Keratinocyte (primary cell): ENCODE measurements at regions not wholly inside any gene's neighbourhood (a gene's known extent, or its start where the extent isn't known, plus 50 kb on each side); places are given as distances from the start of the nearest gene placed in this dataset.

Source experiments
- DNase-seq: peaks from one replicate; pipeline ENCODE4 v3.0.0-alpha.2; 2011; ENCODE audit warnings: low read depth, missing footprints, low spot score
- FAIRE-seq: peaks from 2 replicates; lab custom pipeline; 2011; peaks lifted over from hg19 to GRCh38; lab: Jason Lieb, UNC
- H2AFZ ChIP-seq: 2 replicates; pipeline ENCODE4 v1.6.0; 2012; ENCODE audit warnings: low read length, control low read depth, inconsistent platforms; ENCODE audit not compliant: control insufficient read depth
- H3K27ac ChIP-seq: 2 replicates; pipeline ENCODE4 v1.5.1; 2011; ENCODE audit warnings: low read length; ENCODE audit not compliant: control insufficient read depth, insufficient read depth
- H3K27me3 ChIP-seq: 3 replicates; pipeline ENCODE4 v1.6.0; 2011; ENCODE audit warnings: low read length; ENCODE audit not compliant: control insufficient read depth, insufficient read depth; ENCODE audit errors: extremely low read depth
- H3K36me3 ChIP-seq, 2 experiments: 2 replicates in 1 of 2; 3 replicates in 1 of 2; pipeline ENCODE4 v1.5.1; 2011; ENCODE audit warnings: low read length in 2 of 2, mild to moderate bottlenecking in 1 of 2; ENCODE audit not compliant: control insufficient read depth in 2 of 2, insufficient read depth in 2 of 2; ENCODE audit errors: extremely low read depth in 1 of 2
- H3K4me1 ChIP-seq: 3 replicates; pipeline ENCODE4 v1.5.1; 2011; ENCODE audit warnings: low read length; ENCODE audit not compliant: control insufficient read depth, insufficient read depth; ENCODE audit errors: extremely low read depth
- H3K4me2 ChIP-seq: 3 replicates; pipeline ENCODE4 v1.6.0; 2011; ENCODE audit warnings: low read depth, low read length; ENCODE audit not compliant: control insufficient read depth, insufficient read depth; ENCODE audit errors: extremely low read depth
- H3K4me3 ChIP-seq, 3 experiments: fragments of 200-600 bp in 1 of 3; sonication (generic) in 1 of 3; 2 replicates in 2 of 3; 3 replicates in 1 of 3; pipeline ENCODE4 v1.5.1; 2011 to 2016; ENCODE audit warnings: low read length in 3 of 3, mild to moderate bottlenecking in 3 of 3, control low read depth in 2 of 3, inconsistent platforms in 1 of 3, low read depth in 1 of 3, mixed read lengths in 1 of 3, mixed run types in 1 of 3, moderate library complexity in 1 of 3; ENCODE audit not compliant: control insufficient read depth in 2 of 3, insufficient read depth in 2 of 3; ENCODE audit errors: extremely low read depth in 1 of 3
- H3K79me2 ChIP-seq: 2 replicates; pipeline ENCODE4 v1.6.0; 2012; ENCODE audit warnings: low read length; ENCODE audit not compliant: control insufficient read depth, insufficient read depth
- H3K9ac ChIP-seq: 3 replicates; pipeline ENCODE4 v1.6.0; 2011; ENCODE audit warnings: low read length; ENCODE audit not compliant: control insufficient read depth, insufficient read depth; ENCODE audit errors: extremely low read depth
- H3K9me1 ChIP-seq: 3 replicates; pipeline ENCODE4 v1.6.0; 2011; ENCODE audit warnings: low read length; ENCODE audit not compliant: control insufficient read depth, insufficient read depth; ENCODE audit errors: extremely low read depth
- H3K9me3 ChIP-seq: 2 replicates; pipeline ENCODE4 v1.5.1; 2012; ENCODE audit warnings: low read depth, low read length; ENCODE audit not compliant: control insufficient read depth
- H4K20me1 ChIP-seq: 3 replicates; pipeline ENCODE4 v1.6.0; 2011; ENCODE audit warnings: low read length; ENCODE audit not compliant: control insufficient read depth, insufficient read depth; ENCODE audit errors: extremely low read depth
- EZH2 ChIP-seq: IDR thresholded peaks from one replicate; pipeline ENCODE4 v1.6.1; 2012; ENCODE audit warnings: inconsistent platforms, mild to moderate bottlenecking, low read length, moderate library complexity
- dilution Hi-C: fragments of 300-500 bp; cut with MboI; formaldehyde crosslinking; loops from one replicate; pipeline ENCODE4 v1.7.0; 2020; ENCODE audit warnings: low sequenced_read_pairs; ENCODE audit not compliant: extremely low pct_ligation_motif_present
- small RNA-seq, 3 experiments: library from RNA; depleted of rRNA; stranded (forward); fragments of <200 nt; gene quantifications; one replicate each; pipeline ENCODE3, GENCODE V24; 2012; ENCODE audit warnings: low read depth in 3 of 3, low replicate concordance in 1 of 3; ENCODE audit not compliant: insufficient read length in 3 of 3
- TF ChIP-seq, protein P1 (sequence below), 3 experiments: IDR thresholded peaks in 1 of 3; conservative IDR thresholded peaks in 1 of 3; optimal IDR thresholded peaks in 1 of 3; 2 replicates in 2 of 3; 3 replicates in 1 of 3; pipeline versions ENCODE3 to v1.5.1; 2011; ENCODE audit warnings: low read length in 3 of 3, mild to moderate bottlenecking in 3 of 3, moderate library complexity in 2 of 3, control low read depth in 1 of 3, inconsistent platforms in 1 of 3; ENCODE audit not compliant: insufficient read depth in 2 of 3; ENCODE audit errors: extremely low read depth in 1 of 3

DNA sequence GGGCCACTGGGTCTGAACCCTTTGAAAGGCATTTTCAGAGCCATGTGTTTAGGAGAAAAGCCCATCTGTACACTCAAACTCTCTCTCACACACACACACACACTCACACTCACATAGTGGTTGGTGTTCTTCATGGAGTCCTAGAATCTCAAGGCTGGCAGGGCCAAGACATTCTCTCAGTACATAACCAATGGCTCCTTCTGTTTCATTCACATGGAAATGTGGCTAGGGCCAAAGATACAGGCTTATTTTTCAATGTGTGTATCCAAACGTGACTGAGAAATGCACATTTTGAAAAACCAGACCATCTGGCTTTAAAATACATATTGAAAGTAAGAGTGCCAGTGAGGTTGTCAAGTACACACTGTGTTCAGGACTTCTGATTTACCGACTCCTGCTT, 59.0 kb upstream of the SALL1 start:
- Histone ChIP-seq H3K27ac (no peak overlapping the region), H2AFZ (no peak overlapping the region), H3K4me3 (no peak overlapping the region), H3K4me1 (no peaks in the 10 kb centered on the region), H3K9me1 (no peaks in the 10 kb centered on the region), H3K9me3 (no peaks in the 10 kb centered on the region), H3K79me2 (no peaks in the 10 kb centered on the region), H3K36me3 (no peaks in the 10 kb centered on the region), H3K9ac (no peak overlapping the region), H3K4me2 (no peak overlapping the region), H3K27me3 (no peaks in the 10 kb centered on the region), H4K20me1 (no peaks in the 10 kb centered on the region)
- no peak for TF ChIP-seq EZH2
- TF ChIP-seq, protein P1, sequence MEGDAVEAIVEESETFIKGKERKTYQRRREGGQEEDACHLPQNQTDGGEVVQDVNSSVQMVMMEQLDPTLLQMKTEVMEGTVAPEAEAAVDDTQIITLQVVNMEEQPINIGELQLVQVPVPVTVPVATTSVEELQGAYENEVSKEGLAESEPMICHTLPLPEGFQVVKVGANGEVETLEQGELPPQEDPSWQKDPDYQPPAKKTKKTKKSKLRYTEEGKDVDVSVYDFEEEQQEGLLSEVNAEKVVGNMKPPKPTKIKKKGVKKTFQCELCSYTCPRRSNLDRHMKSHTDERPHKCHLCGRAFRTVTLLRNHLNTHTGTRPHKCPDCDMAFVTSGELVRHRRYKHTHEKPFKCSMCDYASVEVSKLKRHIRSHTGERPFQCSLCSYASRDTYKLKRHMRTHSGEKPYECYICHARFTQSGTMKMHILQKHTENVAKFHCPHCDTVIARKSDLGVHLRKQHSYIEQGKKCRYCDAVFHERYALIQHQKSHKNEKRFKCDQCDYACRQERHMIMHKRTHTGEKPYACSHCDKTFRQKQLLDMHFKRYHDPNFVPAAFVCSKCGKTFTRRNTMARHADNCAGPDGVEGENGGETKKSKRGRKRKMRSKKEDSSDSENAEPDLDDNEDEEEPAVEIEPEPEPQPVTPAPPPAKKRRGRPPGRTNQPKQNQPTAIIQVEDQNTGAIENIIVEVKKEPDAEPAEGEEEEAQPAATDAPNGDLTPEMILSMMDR (optimal IDR thresholded peaks at IDR 0.05 in 1 of 3, IDR thresholded peaks at IDR 0.05 in 1 of 3, conservative IDR thresholded peaks at IDR 0.05 in 1 of 3; ENCODE audit: extremely low read depth in 1 of 3, insufficient read depth in 2 of 3, low read length in 3 of 3), result no peak
- no peak for FAIRE-seq
- no peak for DNase-seq
- dilution Hi-C loops, result no loop called here

DNA sequence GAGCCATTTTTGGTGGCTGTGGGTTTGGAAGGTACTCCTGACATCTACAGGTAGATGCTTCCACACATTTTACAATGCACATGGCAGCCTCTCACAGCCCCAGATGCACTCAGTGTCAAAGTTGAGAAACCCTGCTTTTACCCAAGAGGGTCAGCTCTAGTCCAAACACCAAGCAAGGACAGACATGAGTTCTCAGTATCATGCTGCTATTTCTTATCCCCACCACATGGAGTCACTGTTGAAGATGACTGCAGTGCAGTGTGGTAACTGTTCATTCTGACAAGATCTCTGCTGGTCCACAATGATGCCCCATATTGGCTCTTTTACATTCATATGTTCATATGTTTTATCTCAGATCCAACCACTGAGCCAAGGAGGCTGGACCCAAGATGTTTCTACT, 50.5 kb upstream of the SALL1 start:
- no peaks in the 10 kb centered on the region for H3K36me3 ChIP-seq
- H3K9me3 ChIP-seq, result no peaks in the 10 kb centered on the region
- H3K9ac ChIP-seq, result no peak overlapping the region
- no peak overlapping the region for H3K4me2 ChIP-seq
- no peak overlapping the region for H2AFZ ChIP-seq
- dilution Hi-C loops, result no loop called here
- DNase-seq (no peak), FAIRE-seq (no peak)
- H3K4me3 ChIP-seq, result no peak overlapping the region
- no peaks in the 10 kb centered on the region for H4K20me1 ChIP-seq
- no peaks in the 10 kb centered on the region for H3K4me1 ChIP-seq
- TF ChIP-seq, protein P1 (optimal IDR thresholded peaks at IDR 0.05 in 1 of 3, IDR thresholded peaks at IDR 0.05 in 1 of 3, conservative IDR thresholded peaks at IDR 0.05 in 1 of 3; ENCODE audit: extremely low read depth in 1 of 3, insufficient read depth in 2 of 3, low read length in 3 of 3), result no peak
- TF ChIP-seq EZH2, result no peak
- H3K79me2 ChIP-seq, result no peaks in the 10 kb centered on the region
- H3K9me1 ChIP-seq, result no peaks in the 10 kb centered on the region
- H3K27me3 ChIP-seq, result no peaks in the 10 kb centered on the region
- no peak overlapping the region for H3K27ac ChIP-seq

Small RNA genes lying in the stretch of these regions (small RNA-seq; reads per million reads assigned to genes)
- gene AC137527.1, result 0 reads per million in 3 experiments
